ENCODE measurements at regions not wholly inside any gene's neighbourhood (a gene's known extent, or its start where the extent isn't known, plus 50 kb on each side); places are given as distances from the start of the nearest gene placed in this dataset.

DNA sequence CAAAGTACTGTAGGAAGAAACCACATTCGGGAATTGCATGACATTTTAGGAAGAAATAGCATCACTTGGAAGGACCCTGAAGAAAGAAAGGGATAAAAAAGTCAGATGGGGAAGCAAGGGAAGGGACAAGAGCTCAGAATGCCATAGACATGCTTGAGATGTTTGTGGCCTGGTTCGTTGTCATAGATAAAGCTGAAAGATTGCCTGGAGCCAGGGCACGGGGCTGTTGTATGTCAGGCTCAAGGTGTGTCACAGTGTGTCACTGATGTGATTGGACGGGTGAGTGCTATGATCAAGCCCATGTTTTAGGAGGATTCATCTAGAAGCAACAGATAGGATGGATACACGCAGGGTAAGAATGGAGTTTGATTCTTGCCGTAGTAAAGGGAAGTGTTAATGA lies 216.2 kb upstream of the SOX4 start:
- H4K91ac ChIP-seq (ENCODE audit: low read depth, low read length) = peak overlapping the region; percentile 71
- peak overlapping the region; percentile 43 for H3K27ac ChIP-seq (ENCODE audit: low read depth, low read length)
- H3K18ac ChIP-seq (ENCODE audit: low read length) = no peak overlapping the region
- peaks cover 12% of the 10 kb centered on the region for H3K79me1 ChIP-seq (ENCODE audit: low read length)
- no peak overlapping the region for H3K4me2 ChIP-seq (ENCODE audit: low read length)
- H3K9ac ChIP-seq (ENCODE audit: low read length) = no peak overlapping the region
- H4K12ac ChIP-seq (ENCODE audit: low read depth, low read length) = no peak overlapping the region
- no peaks in the 10 kb centered on the region for H3K27me3 ChIP-seq (ENCODE audit: insufficient read depth, low read length)
- H3K4me1 ChIP-seq (ENCODE audit: control insufficient read depth in 1 of 2, insufficient read depth in 2 of 2, low read length in 2 of 2) = peaks cover 14 to 17% of the 10 kb centered on the region in 2 experiments
- H3K23ac ChIP-seq (ENCODE audit: low read length) = no peak overlapping the region
- H3K79me2 ChIP-seq (ENCODE audit: control insufficient read depth, insufficient read depth, low read length, poor library complexity) = peaks cover 2% of the 10 kb centered on the region
- peak overlapping the region; percentile 35 for H2BK120ac ChIP-seq (ENCODE audit: insufficient read depth, low read length, poor library complexity)
- no peak overlapping the region for H3K14ac ChIP-seq (ENCODE audit: low read length)
- no peaks in the 10 kb centered on the region for H3K36me3 ChIP-seq (ENCODE audit: control insufficient read depth in 1 of 2, insufficient read depth in 2 of 2, low read length in 2 of 2)
- H3K9me3 ChIP-seq (ENCODE audit: insufficient read depth, low read depth, low read length) = no peaks in the 10 kb centered on the region
- H2AFZ ChIP-seq (ENCODE audit: insufficient read depth, low read length, poor library complexity) = no peak overlapping the region
- peak overlapping the region; percentile 45 for H2AK5ac ChIP-seq (ENCODE audit: low read length)
- no peak overlapping the region for H4K8ac ChIP-seq (ENCODE audit: low read depth, low read length)
- H3K4ac ChIP-seq (ENCODE audit: low read depth, low read length) = no peak overlapping the region
- WGBS (ENCODE audit: extremely low coverage, insufficient coverage, insufficient read length) = no CpG with 5 or more reads among the region's 6 CpGs
- H2BK12ac ChIP-seq (ENCODE audit: low read length) = peak overlapping the region; percentile 96
- peak; percentile 84 to 87 for DNase-seq
- H2BK5ac ChIP-seq (ENCODE audit: low read depth, low read length, poor library complexity) = no peak overlapping the region
- H3K4me3 ChIP-seq (ENCODE audit: low read depth, low read length) = no peak overlapping the region

DNA sequence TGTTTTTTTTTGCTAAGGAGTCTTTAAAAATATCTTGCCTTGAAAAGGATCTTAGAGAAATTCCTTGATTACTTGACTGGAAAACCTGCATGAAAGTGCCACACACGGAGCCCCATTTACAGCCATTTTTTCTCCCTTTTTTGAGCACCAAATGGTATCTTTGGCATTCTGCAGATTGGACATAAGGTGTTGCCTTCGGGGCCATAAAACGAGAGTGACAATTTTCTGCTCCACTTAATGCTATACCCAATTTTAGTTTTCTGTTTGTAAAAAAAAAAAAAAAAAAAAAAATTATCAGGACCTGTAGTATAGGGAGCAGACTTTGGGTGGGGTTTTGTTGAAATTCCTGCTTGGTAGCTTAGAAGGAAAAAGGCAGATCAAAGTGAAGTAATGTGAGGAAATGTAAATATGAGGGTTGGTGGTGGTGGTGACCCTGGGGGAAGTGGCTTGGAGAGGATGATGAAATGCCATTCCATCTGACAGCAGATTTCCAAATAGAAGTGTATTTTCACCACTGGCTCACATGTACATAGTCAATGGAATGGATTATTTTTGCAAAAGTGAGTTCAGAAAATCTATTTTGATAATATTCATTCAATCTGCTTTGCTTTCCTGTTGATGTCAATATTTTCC lies 212.1 kb upstream of the SOX4 start:
- H3K14ac ChIP-seq (ENCODE audit: low read length) = no peak overlapping the region
- H3K4ac ChIP-seq (ENCODE audit: low read depth, low read length) = no peak overlapping the region
- no peaks in the 10 kb centered on the region for H3K36me3 ChIP-seq (ENCODE audit: control insufficient read depth in 1 of 2, insufficient read depth in 2 of 2, low read length in 2 of 2)
- H2AFZ ChIP-seq (ENCODE audit: insufficient read depth, low read length, poor library complexity) = no peak overlapping the region
- H2BK120ac ChIP-seq (ENCODE audit: insufficient read depth, low read length, poor library complexity) = no peak overlapping the region
- peaks cover 8% of the 10 kb centered on the region for H3K79me1 ChIP-seq (ENCODE audit: low read length)
- H2AK5ac ChIP-seq (ENCODE audit: low read length) = no peak overlapping the region
- no peak overlapping the region for H3K4me3 ChIP-seq (ENCODE audit: low read depth, low read length)
- peaks cover 8 to 11% of the 10 kb centered on the region in 2 experiments for H3K4me1 ChIP-seq (ENCODE audit: control insufficient read depth in 1 of 2, insufficient read depth in 2 of 2, low read length in 2 of 2)
- DNase-seq = peak; percentile 52 to 85
- H3K27me3 ChIP-seq (ENCODE audit: insufficient read depth, low read length) = no peaks in the 10 kb centered on the region
- no peak overlapping the region for H4K8ac ChIP-seq (ENCODE audit: low read depth, low read length)
- no peak overlapping the region for H4K91ac ChIP-seq (ENCODE audit: low read depth, low read length)
- no peaks in the 10 kb centered on the region for H3K9me3 ChIP-seq (ENCODE audit: insufficient read depth, low read depth, low read length)
- no peak overlapping the region for H2BK12ac ChIP-seq (ENCODE audit: low read length)
- no CpG with 5 or more reads among the region's 3 CpGs for WGBS (ENCODE audit: extremely low coverage, insufficient coverage, insufficient read length)
- no peaks in the 10 kb centered on the region for H3K79me2 ChIP-seq (ENCODE audit: control insufficient read depth, insufficient read depth, low read length, poor library complexity)
- H3K4me2 ChIP-seq (ENCODE audit: low read length) = no peak overlapping the region
- no peak overlapping the region for H3K18ac ChIP-seq (ENCODE audit: low read length)
- no peak overlapping the region for H4K12ac ChIP-seq (ENCODE audit: low read depth, low read length)
- no peak overlapping the region for H3K27ac ChIP-seq (ENCODE audit: low read depth, low read length)
- H2BK5ac ChIP-seq (ENCODE audit: low read depth, low read length, poor library complexity) = no peak overlapping the region
- H3K23ac ChIP-seq (ENCODE audit: low read length) = no peak overlapping the region
- H3K9ac ChIP-seq (ENCODE audit: low read length) = no peak overlapping the region

DNA sequence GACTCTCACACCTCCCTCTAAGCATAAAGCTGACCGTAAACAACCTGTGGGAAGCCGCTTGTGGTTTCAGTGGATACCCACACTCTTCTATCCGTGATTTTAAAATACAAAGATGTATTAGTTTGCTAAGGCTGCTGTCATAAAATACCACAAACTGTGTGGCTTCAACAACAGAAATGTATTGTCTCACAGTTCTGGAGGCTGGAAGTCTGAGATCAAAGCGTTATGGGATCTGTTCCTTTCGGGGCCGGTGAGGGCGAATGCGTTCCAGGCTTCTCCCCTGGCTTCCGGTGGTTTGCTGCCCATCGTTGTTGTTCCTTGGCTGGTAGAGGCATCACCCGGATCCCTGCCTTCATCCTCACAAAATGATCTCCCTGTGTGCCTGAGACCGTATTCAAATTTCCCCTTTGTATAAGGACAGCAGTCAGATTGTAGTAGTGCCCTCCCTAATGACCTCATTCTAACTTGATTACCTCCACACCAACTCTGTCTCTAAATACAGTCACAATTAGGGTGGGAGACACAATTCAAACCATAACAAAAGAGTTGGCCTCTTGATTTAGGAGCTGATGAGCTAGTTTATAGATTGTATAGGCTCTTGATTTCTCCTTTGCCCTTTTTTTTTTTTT lies 210.6 kb upstream of the SOX4 start:
- Histone ChIP-seq H2AK5ac (ENCODE audit: low read length) (no peak overlapping the region), H2BK120ac (ENCODE audit: insufficient read depth, low read length, poor library complexity) (peak overlapping the region; percentile 8), H3K4me3 (ENCODE audit: low read depth, low read length) (no peak overlapping the region), H2BK5ac (ENCODE audit: low read depth, low read length, poor library complexity) (no peak overlapping the region), H2AFZ (ENCODE audit: insufficient read depth, low read length, poor library complexity) (no peak overlapping the region), H3K27ac (ENCODE audit: low read depth, low read length) (no peak overlapping the region), H3K14ac (ENCODE audit: low read length) (no peak overlapping the region), H3K18ac (ENCODE audit: low read length) (no peak overlapping the region), H4K91ac (ENCODE audit: low read depth, low read length) (no peak overlapping the region), H3K4me1 (ENCODE audit: control insufficient read depth in 1 of 2, insufficient read depth in 2 of 2, low read length in 2 of 2) (peaks cover 3 to 5% of the 10 kb centered on the region in 2 experiments), H3K79me2 (ENCODE audit: control insufficient read depth, insufficient read depth, low read length, poor library complexity) (no peaks in the 10 kb centered on the region), H3K4ac (ENCODE audit: low read depth, low read length) (no peak overlapping the region), H3K9ac (ENCODE audit: low read length) (no peak overlapping the region), H3K36me3 (ENCODE audit: control insufficient read depth in 1 of 2, insufficient read depth in 2 of 2, low read length in 2 of 2) (no peaks in the 10 kb centered on the region), H3K27me3 (ENCODE audit: insufficient read depth, low read length) (no peaks in the 10 kb centered on the region), H4K12ac (ENCODE audit: low read depth, low read length) (no peak overlapping the region), H3K9me3 (ENCODE audit: insufficient read depth, low read depth, low read length) (no peaks in the 10 kb centered on the region), H3K4me2 (ENCODE audit: low read length) (no peak overlapping the region), H3K23ac (ENCODE audit: low read length) (no peak overlapping the region), H4K8ac (ENCODE audit: low read depth, low read length) (no peak overlapping the region), H2BK12ac (ENCODE audit: low read length) (peak overlapping the region; percentile 72), H3K79me1 (ENCODE audit: low read length) (peaks cover 5% of the 10 kb centered on the region)
- no CpG with 5 or more reads among the region's 12 CpGs for WGBS (ENCODE audit: extremely low coverage, insufficient coverage, insufficient read length)
- DNase-seq = no peak

DNA sequence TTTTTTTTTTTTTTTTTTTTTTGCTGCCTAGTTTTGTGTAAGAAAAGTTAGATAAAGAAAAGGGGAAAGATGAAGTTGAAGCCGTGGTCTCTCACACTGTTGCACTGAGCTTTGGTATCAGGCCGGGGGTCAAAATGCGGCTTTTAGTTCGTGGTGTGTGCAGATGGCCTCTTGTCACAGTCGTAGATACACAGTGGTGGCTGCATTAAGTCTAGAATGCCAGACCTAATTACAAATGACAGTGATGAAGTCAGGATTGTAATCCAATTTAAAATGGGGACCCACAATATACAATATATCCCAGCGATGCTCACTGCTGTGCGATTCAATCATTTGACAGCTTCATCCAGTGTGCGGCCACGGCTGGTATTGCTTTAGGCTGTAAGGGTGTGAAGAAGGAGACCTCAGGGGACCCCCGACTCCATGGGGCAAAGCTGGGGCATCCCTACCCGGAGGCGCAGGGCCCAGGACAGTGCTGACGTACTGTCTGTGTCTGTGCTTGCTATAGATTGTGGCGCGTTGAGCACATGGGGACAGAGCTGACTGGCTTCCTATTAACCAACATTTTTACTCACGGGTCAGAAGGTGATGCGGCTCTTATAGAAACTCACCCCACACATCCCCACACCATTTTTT lies 210.0 kb upstream of the SOX4 start:
- no peak overlapping the region for H4K8ac ChIP-seq (ENCODE audit: low read depth, low read length)
- DNase-seq = no peak
- no peak overlapping the region for H4K91ac ChIP-seq (ENCODE audit: low read depth, low read length)
- H3K79me1 ChIP-seq (ENCODE audit: low read length) = peaks cover 5% of the 10 kb centered on the region
- peak overlapping the region; percentile 16 for H2BK12ac ChIP-seq (ENCODE audit: low read length)
- H3K9ac ChIP-seq (ENCODE audit: low read length) = no peak overlapping the region
- no peak overlapping the region for H2BK120ac ChIP-seq (ENCODE audit: insufficient read depth, low read length, poor library complexity)
- H3K14ac ChIP-seq (ENCODE audit: low read length) = no peak overlapping the region
- H3K27me3 ChIP-seq (ENCODE audit: insufficient read depth, low read length) = no peaks in the 10 kb centered on the region
- no peak overlapping the region for H3K23ac ChIP-seq (ENCODE audit: low read length)
- WGBS (ENCODE audit: extremely low coverage, insufficient coverage, insufficient read length) = no CpG with 5 or more reads among the region's 17 CpGs
- peaks cover 2 to 4% of the 10 kb centered on the region in 2 experiments for H3K4me1 ChIP-seq (ENCODE audit: control insufficient read depth in 1 of 2, insufficient read depth in 2 of 2, low read length in 2 of 2)
- no peak overlapping the region for H4K12ac ChIP-seq (ENCODE audit: low read depth, low read length)
- H3K18ac ChIP-seq (ENCODE audit: low read length) = no peak overlapping the region
- H2AFZ ChIP-seq (ENCODE audit: insufficient read depth, low read length, poor library complexity) = no peak overlapping the region
- H3K79me2 ChIP-seq (ENCODE audit: control insufficient read depth, insufficient read depth, low read length, poor library complexity) = no peaks in the 10 kb centered on the region
- H2AK5ac ChIP-seq (ENCODE audit: low read length) = peak overlapping the region; percentile 9
- no peak overlapping the region for H3K4me2 ChIP-seq (ENCODE audit: low read length)
- no peaks in the 10 kb centered on the region for H3K9me3 ChIP-seq (ENCODE audit: insufficient read depth, low read depth, low read length)
- H3K27ac ChIP-seq (ENCODE audit: low read depth, low read length) = no peak overlapping the region
- no peaks in the 10 kb centered on the region for H3K36me3 ChIP-seq (ENCODE audit: control insufficient read depth in 1 of 2, insufficient read depth in 2 of 2, low read length in 2 of 2)
- H3K4me3 ChIP-seq (ENCODE audit: low read depth, low read length) = no peak overlapping the region
- H2BK5ac ChIP-seq (ENCODE audit: low read depth, low read length, poor library complexity) = no peak overlapping the region
- no peak overlapping the region for H3K4ac ChIP-seq (ENCODE audit: low read depth, low read length)
